A549 (cell line): ENCODE measurements at regions not wholly inside any gene's neighbourhood (a gene's known extent, or its start where the extent isn't known, plus 50 kb on each side); places are given as distances from the start of the nearest gene placed in this dataset.

Experiments
- ATAC-seq, 2 experiments: fragments of 200-7000 bp in 1 of 2; fragments of >200 bp in 1 of 2; cut with Nextera tagmentation in 1 of 2; cut with Tn5 transposase in 1 of 2; 3 replicates each; pipeline versions ENCODE4 v1.8.0 to v1.9.1; 2018 to 2020; ENCODE audit warnings: mild to moderate bottlenecking in 1 of 2, moderate library complexity in 1 of 2
- CTCF ChIA-PET: fragments of 300-600 bp; sonication (Branson Sonifier 250); formaldehyde crosslinking; extraction: SDS; loops from one replicate; lab custom pipeline; 2021; ENCODE audit warnings: antibody characterized with exemption, inconsistent platforms; lab: Yijun Ruan, JAX
- POLR2A ChIA-PET: fragments of 350-600 bp; formaldehyde crosslinking; extraction: SDS; loops from one replicate; lab custom pipeline; 2021; ENCODE audit warnings: antibody characterized with exemption, inconsistent platforms; lab: Yijun Ruan, JAX
- DNase-seq, 2 experiments: peaks; one replicate each; pipeline versions ENCODE4 v3.0.0 to v3.0.0-alpha.2; 2011 to 2016; ENCODE audit warnings: low read depth in 1 of 2, low spot score in 1 of 2
- FAIRE-seq: peaks from 2 replicates; lab custom pipeline; 2011; peaks lifted over from hg19 to GRCh38; lab: Jason Lieb, UNC
- H3K27ac ChIP-seq, 2 experiments: fragments of >200 bp; sonication (Bioruptor Twin); formaldehyde crosslinking; 3 replicates each; pipeline ENCODE4 v1.5.1; 2016 to 2017
- H3K4me1 ChIP-seq: fragments of >200 bp; sonication (Bioruptor Twin); formaldehyde crosslinking; 3 replicates; pipeline ENCODE4 v1.6.1; 2016
- H3K4me2 ChIP-seq: fragments of >200 bp; sonication (Bioruptor Twin); formaldehyde crosslinking; 3 replicates; pipeline ENCODE4 v1.6.1; 2016
- H3K4me3 ChIP-seq: fragments of >200 bp; sonication (Bioruptor Twin); formaldehyde crosslinking; 3 replicates; pipeline ENCODE4 v1.5.1; 2016
- H3K9me3 ChIP-seq: fragments of >200 bp; sonication (Bioruptor Twin); formaldehyde crosslinking; 3 replicates; pipeline ENCODE4 v1.6.1; 2016
- CBX2 ChIP-seq: fragments of 200-600 bp; sonication (generic); IDR thresholded peaks from 2 replicates; pipeline ENCODE4 v1.6.1; 2016; ENCODE audit warnings: low read depth, mild to moderate bottlenecking, borderline replicate concordance
- CHD4 ChIP-seq: fragments of 200-600 bp; sonication (generic); IDR thresholded peaks from 2 replicates; pipeline ENCODE4 v1.6.1; 2016; ENCODE audit warnings: antibody characterized with exemption, mild to moderate bottlenecking, borderline replicate concordance
- CTCF ChIP-seq: fragments of >200 bp; sonication (Bioruptor Twin); formaldehyde crosslinking; IDR thresholded peaks from 3 replicates; pipeline ENCODE4 v1.5.1; 2016
- EHF ChIP-seq: fragments of 250-450 bp; sonication (Bioruptor Pico); IDR thresholded peaks from 2 replicates; pipeline ENCODE4 v1.5.0; 2020; ENCODE audit warnings: mild to moderate bottlenecking
- EP300 ChIP-seq, 2 experiments: fragments of >200 bp; sonication (Bioruptor Twin); formaldehyde crosslinking; IDR thresholded peaks; 2 replicates in 1 of 2; 3 replicates in 1 of 2; pipeline ENCODE4 v1.6.1; 2016 to 2017
- ESRRA ChIP-seq: fragments of 150-350 bp; IDR thresholded peaks from 2 replicates; pipeline ENCODE4 v1.6.1; 2014; ENCODE audit warnings: mild to moderate bottlenecking, low read length, borderline replicate concordance
- FOSB ChIP-seq: fragments of 250-450 bp; sonication (Bioruptor Pico); IDR thresholded peaks from 2 replicates; pipeline ENCODE4 v1.5.0; 2020; ENCODE audit warnings: mild to moderate bottlenecking, moderate library complexity
- HDAC2 ChIP-seq: fragments of 200-600 bp; sonication (generic); IDR thresholded peaks from 2 replicates; pipeline ENCODE4 v1.6.1; 2016
- HEYL ChIP-seq: fragments of 250-450 bp; sonication (Bioruptor Pico); IDR thresholded peaks from 2 replicates; pipeline ENCODE4 v1.8.0; 2021; ENCODE audit warnings: mild to moderate bottlenecking, moderate library complexity
- HOXB13 ChIP-seq: fragments of 250-450 bp; sonication (Bioruptor Pico); IDR thresholded peaks from 2 replicates; pipeline ENCODE4 v1.5.0; 2020; ENCODE audit warnings: low read depth, mild to moderate bottlenecking, moderate library complexity
- HOXB5 ChIP-seq: fragments of 250-450 bp; sonication (Bioruptor Pico); IDR thresholded peaks from 2 replicates; pipeline ENCODE4 v1.5.0; 2020; ENCODE audit warnings: mild to moderate bottlenecking, moderate library complexity
- JUN ChIP-seq, 2 experiments: fragments of >200 bp; sonication (Bioruptor Twin); formaldehyde crosslinking; IDR thresholded peaks; 2 replicates in 1 of 2; 3 replicates in 1 of 2; pipeline ENCODE4 v1.6.1; 2016 to 2017
- JUNB ChIP-seq: fragments of >200 bp; sonication (Bioruptor Twin); formaldehyde crosslinking; IDR thresholded peaks from 2 replicates; pipeline ENCODE4 v1.6.1; 2016
- KDM5A ChIP-seq: fragments of 200-600 bp; sonication (generic); IDR thresholded peaks from 2 replicates; pipeline ENCODE4 v1.6.1; 2016; ENCODE audit warnings: antibody characterized with exemption, mild to moderate bottlenecking
- MAZ ChIP-seq: fragments of 150-350 bp; IDR thresholded peaks from 2 replicates; pipeline ENCODE4 v1.6.1; 2014; ENCODE audit warnings: antibody characterized with exemption, low read depth, low read length, borderline replicate concordance
- MYC ChIP-seq: IDR thresholded peaks from 2 replicates; pipeline ENCODE4 v1.6.1; 2012; ENCODE audit warnings: mild to moderate bottlenecking, inconsistent platforms, low read length, improper control_type of control experiment, borderline replicate concordance
- POLR2A ChIP-seq: IDR thresholded peaks from 2 replicates; pipeline ENCODE4 v1.6.1; 2012; ENCODE audit warnings: mild to moderate bottlenecking, low read length
- POLR2AphosphoS2 ChIP-seq: conservative IDR thresholded peaks from 2 replicates; pipeline ENCODE4 v1.6.1; 2012; ENCODE audit warnings: low read length, improper control_type of control experiment, inconsistent platforms
- RAD21 ChIP-seq, 2 experiments: fragments of >200 bp in 1 of 2; sonication (Bioruptor Twin) in 1 of 2; formaldehyde crosslinking in 1 of 2; IDR thresholded peaks in 1 of 2; conservative IDR thresholded peaks in 1 of 2; 2 replicates in 1 of 2; 3 replicates in 1 of 2; pipeline ENCODE4 v1.6.1; 2012 to 2018; ENCODE audit warnings: inconsistent platforms in 1 of 2
- REST ChIP-seq: fragments of 200-600 bp; sonication (generic); IDR thresholded peaks from 2 replicates; pipeline ENCODE4 v1.6.1; 2016; ENCODE audit warnings: antibody characterized with exemption, mild to moderate bottlenecking, moderate library complexity
- RFX5 ChIP-seq: fragments of 450-650 bp; IDR thresholded peaks from 2 replicates; pipeline ENCODE4 v1.7.1; 2014; ENCODE audit warnings: antibody characterized with exemption, mild to moderate bottlenecking, moderate library complexity
- RNF2 ChIP-seq: fragments of 200-600 bp; sonication (generic); IDR thresholded peaks from 2 replicates; pipeline ENCODE4 v1.6.1; 2016; ENCODE audit warnings: low read depth, mild to moderate bottlenecking, antibody characterized with exemption, moderate library complexity, borderline replicate concordance
- TP53 ChIP-seq: fragments of 250-450 bp; sonication (Bioruptor Pico); IDR thresholded peaks from 2 replicates; pipeline ENCODE4 v1.5.0; 2021; ENCODE audit warnings: mild to moderate bottlenecking, moderate library complexity
- USF2 ChIP-seq: fragments of 450-650 bp; IDR thresholded peaks from 2 replicates; pipeline ENCODE4 v1.6.1; 2014; ENCODE audit warnings: antibody characterized with exemption
- ZC3H11A ChIP-seq: fragments of 450-650 bp; IDR thresholded peaks from 2 replicates; pipeline ENCODE4 v1.6.1; 2014; ENCODE audit warnings: antibody characterized with exemption, mild to moderate bottlenecking
- WGBS: methylation state at CpG from one replicate; pipeline ENCODE4 v1.1.6; 2017; ENCODE audit errors: missing lambda C conversion rate; 5-methylcytosine and 5-hydroxymethylcytosine counted together
- TF ChIP-seq, protein P1 (sequence below): IDR thresholded peaks from 2 replicates; pipeline ENCODE4 v1.6.1; 2012; ENCODE audit warnings: low read depth, borderline replicate concordance

- H3K9me3 ChIP-seq: peaks cover 5% of the 10 kb centered on the region; the same call in 2 of the 3 replicates
- H3K27ac ChIP-seq: no peak overlapping the region
- H3K4me3 ChIP-seq: no peak overlapping the region
- ChIA-PET POLR2A (no interaction called here), CTCF (no interaction called here)
- no peak overlapping the region for H3K4me2 ChIP-seq
- no peak for DNase-seq
- ATAC-seq: no peak
- TF ChIP-seq CHD4 (no peak), POLR2AphosphoS2 (no peak), ZC3H11A (no peak), MAZ (no peak), POLR2A (no peak), CBX2 (no peak), FOSB (CRISPR knock-in tag) (no peak), TP53 (CRISPR knock-in tag) (no peak), CTCF (no peak), MYC (no peak)
- TF ChIP-seq, protein P1, sequence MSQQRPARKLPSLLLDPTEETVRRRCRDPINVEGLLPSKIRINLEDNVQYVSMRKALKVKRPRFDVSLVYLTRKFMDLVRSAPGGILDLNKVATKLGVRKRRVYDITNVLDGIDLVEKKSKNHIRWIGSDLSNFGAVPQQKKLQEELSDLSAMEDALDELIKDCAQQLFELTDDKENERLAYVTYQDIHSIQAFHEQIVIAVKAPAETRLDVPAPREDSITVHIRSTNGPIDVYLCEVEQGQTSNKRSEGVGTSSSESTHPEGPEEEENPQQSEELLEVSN: no peak
- TF ChIP-seq, all 56 proteins: peak for 0
- H3K4me1 ChIP-seq: no peaks in the 10 kb centered on the region
- no peak for FAIRE-seq
- 0% methylated on average over 2 of the region's 2 CpGs for WGBS
These were observed 537.7 kb downstream of the MCTP2 start for GRCh38 chr15:94769089-94769488.

- no peak for TF ChIP-seq JUN (IDR thresholded peaks at IDR 0.05)
- TF ChIP-seq KDM5A: no peak
- TF ChIP-seq EHF (CRISPR knock-in tag): no peak
- TF ChIP-seq RNF2: no peak
- no peak for TF ChIP-seq HDAC2
- TF ChIP-seq, protein P1: no peak
- TF ChIP-seq REST: no peak
- no peak for TF ChIP-seq RFX5
- no peak for TF ChIP-seq CTCF
- TF ChIP-seq HOXB13: no peak
- TF ChIP-seq USF2: no peak
- no peak for TF ChIP-seq HEYL (CRISPR knock-in tag)
- TF ChIP-seq ESRRA: no peak
- no peak for TF ChIP-seq HOXB5 (CRISPR knock-in tag)
- no peak for TF ChIP-seq JUNB
- TF ChIP-seq RAD21 (conservative IDR thresholded peaks at IDR 0.05 in 1 of 2, IDR thresholded peaks at IDR 0.05 in 1 of 2): no peak
- TF ChIP-seq EP300 (IDR thresholded peaks at IDR 0.05): no peak
- TF ChIP-seq, all 56 proteins: peak for 0
- CTCF ChIA-PET: no interaction called here
- H3K4me3 ChIP-seq: no peak overlapping the region
- H3K9me3 ChIP-seq: peaks cover 2% of the 10 kb centered on the region; the same call in 1 of the 3 replicates
- no peak overlapping the region for H3K27ac ChIP-seq
- FAIRE-seq (no peak), DNase-seq (no peak), ATAC-seq (no peak)
- WGBS: 31% methylated on average over 10 of the region's 10 CpGs
- no peaks in the 10 kb centered on the region for H3K4me1 ChIP-seq
- POLR2A ChIA-PET: no interaction called here
- no peak overlapping the region for H3K4me2 ChIP-seq
These were observed 538.8 kb downstream of the MCTP2 start for GRCh38 chr15:94770199-94770598.
